ENCODE measurements at regions not wholly inside any gene's neighbourhood (a gene's known extent, or its start where the extent isn't known, plus 50 kb on each side); places are given as distances from the start of the nearest gene placed in this dataset.

- TF ChIP-seq CTCF (IDR thresholded peaks at IDR 0.05) (no peak), POLR2A (IDR thresholded peaks at IDR 0.05) (no peak)
These were observed 215.8 kb upstream of the DAB2 start for GRCh38 chr5:39640552-39640951.

All from heart left ventricle (tissue), 13 donors.